H9 (cell line): ENCODE measurements at regions not wholly inside any gene's neighbourhood (a gene's known extent, or its start where the extent isn't known, plus 50 kb on each side); places are given as distances from the start of the nearest gene placed in this dataset.
"Not testable (repeated sequence)": the region's sequence is repeated elsewhere in the genome, so short reads cannot be mapped to it uniquely, and the experiment has no call there.

Experiments used
- DNase-seq: peaks from one replicate; pipeline ENCODE4 v3.0.0-alpha.2; 2017
- H2AFZ ChIP-seq: one replicate; pipeline ENCODE4 v1.6.1; 2013; ENCODE audit warnings: mild to moderate bottlenecking, low read length, control low read depth, moderate library complexity
- H2AK5ac ChIP-seq: 2 replicates; pipeline ENCODE4 v1.6.1; 2013; ENCODE audit warnings: low read length, control low read depth, mixed read lengths; ENCODE audit not compliant: insufficient read length
- H2BK120ac ChIP-seq: one replicate; pipeline ENCODE4 v1.6.1; 2013; ENCODE audit warnings: low read depth, mild to moderate bottlenecking, low read length, control low read depth, inconsistent platforms; ENCODE audit not compliant: poor library complexity, severe bottlenecking
- H2BK12ac ChIP-seq: 2 replicates; pipeline ENCODE4 v1.6.1; 2013; ENCODE audit warnings: low read length, control low read depth, mixed read lengths, low read depth; ENCODE audit not compliant: insufficient read length
- H2BK15ac ChIP-seq: 2 replicates; pipeline ENCODE4 v1.6.1; 2013; ENCODE audit warnings: low read depth, low read length, control low read depth
- H2BK20ac ChIP-seq: one replicate; pipeline ENCODE4 v1.6.1; 2013; ENCODE audit warnings: low read depth, mild to moderate bottlenecking, low read length, control low read depth, inconsistent platforms; ENCODE audit not compliant: poor library complexity, severe bottlenecking
- H2BK5ac ChIP-seq: 2 replicates; pipeline ENCODE4 v1.6.1; 2013; ENCODE audit warnings: low read length, control low read depth, mixed read lengths; ENCODE audit not compliant: insufficient read length
- H3K14ac ChIP-seq: 2 replicates; pipeline ENCODE4 v1.6.1; 2013; ENCODE audit warnings: low read length, control low read depth; ENCODE audit not compliant: insufficient read depth
- H3K18ac ChIP-seq: 2 replicates; pipeline ENCODE4 v1.6.1; 2013; ENCODE audit warnings: low read depth, mild to moderate bottlenecking, mixed read lengths, low read length, control low read depth; ENCODE audit not compliant: insufficient read length
- H3K23ac ChIP-seq: 2 replicates; pipeline ENCODE4 v1.6.1; 2013; ENCODE audit warnings: low read length, control low read depth, mixed read lengths, low read depth; ENCODE audit not compliant: insufficient read length
- H3K23me2 ChIP-seq: 2 replicates; pipeline ENCODE4 v1.6.1; 2013; ENCODE audit warnings: low read depth, mild to moderate bottlenecking, mixed read lengths, low read length, control low read depth; ENCODE audit not compliant: insufficient read length, poor library complexity, severe bottlenecking
- H3K27ac ChIP-seq: 2 replicates; pipeline ENCODE4 v1.5.1; 2013; ENCODE audit warnings: low read length, control low read depth, mixed read lengths, low read depth; ENCODE audit not compliant: insufficient read length
- H3K27me3 ChIP-seq: 2 replicates; pipeline ENCODE4 v1.6.1; 2013; ENCODE audit warnings: low read length, control low read depth, inconsistent platforms; ENCODE audit not compliant: insufficient read depth
- H3K4ac ChIP-seq: 2 replicates; pipeline ENCODE4 v1.6.1; 2013; ENCODE audit warnings: low read depth, mild to moderate bottlenecking, control low read depth, inconsistent platforms, low read length, moderate library complexity
- H3K4me1 ChIP-seq: 2 replicates; pipeline ENCODE4 v1.6.1; 2013; ENCODE audit warnings: low read length, control low read depth, inconsistent platforms; ENCODE audit not compliant: insufficient read depth
- H3K4me2 ChIP-seq: 2 replicates; pipeline ENCODE4 v1.6.1; 2013; ENCODE audit warnings: low read length, control low read depth, mixed read lengths; ENCODE audit not compliant: insufficient read length, insufficient read depth
- H3K56ac ChIP-seq: 2 replicates; pipeline ENCODE4 v1.6.1; 2013; ENCODE audit warnings: low read depth, mild to moderate bottlenecking, mixed read lengths, low read length, control low read depth; ENCODE audit not compliant: insufficient read length
- H3K79me1 ChIP-seq: 2 replicates; pipeline ENCODE4 v1.6.1; 2013; ENCODE audit warnings: low read depth, mild to moderate bottlenecking, moderate library complexity, low read length, control low read depth, inconsistent platforms; ENCODE audit not compliant: insufficient read depth, poor library complexity, severe bottlenecking
- H3K79me2 ChIP-seq: 2 replicates; pipeline ENCODE4 v1.6.1; 2013; ENCODE audit warnings: low read length, control low read depth, inconsistent platforms; ENCODE audit not compliant: insufficient read depth
- H3K9ac ChIP-seq: 2 replicates; pipeline ENCODE4 v1.6.1; 2013; ENCODE audit warnings: low read length, control low read depth, mixed read lengths; ENCODE audit not compliant: insufficient read length; ENCODE audit errors: extremely low read depth
- H3K9me3 ChIP-seq: one replicate; pipeline ENCODE4 v1.6.1; 2013; ENCODE audit warnings: low read depth, low read length, inconsistent platforms; ENCODE audit not compliant: control insufficient read depth
- H3T11ph ChIP-seq: one replicate; pipeline ENCODE4 v1.6.1; 2013; ENCODE audit warnings: mild to moderate bottlenecking, low read length, control low read depth, inconsistent platforms
- H4K20me1 ChIP-seq: one replicate; pipeline ENCODE4 v1.6.1; 2013; ENCODE audit not compliant: control insufficient read depth, insufficient read length, insufficient read depth
- H4K5ac ChIP-seq: 2 replicates; pipeline ENCODE4 v1.6.1; 2013; ENCODE audit warnings: low read depth, mild to moderate bottlenecking, mixed read lengths, low read length, control low read depth; ENCODE audit not compliant: insufficient read length
- H4K8ac ChIP-seq: replicated peaks from 2 replicates; pipeline ENCODE4 v1.6.1; 2013; ENCODE audit warnings: low read length, control low read depth, mixed read lengths, low read depth; ENCODE audit not compliant: insufficient read length
- H4K91ac ChIP-seq: 2 replicates; pipeline ENCODE4 v1.6.1; 2013; ENCODE audit warnings: low read depth, mild to moderate bottlenecking, moderate library complexity, mixed read lengths, low read length, control low read depth; ENCODE audit not compliant: insufficient read length
- H3K27ac Mint-ChIP-seq, 3 experiments: 2 replicates in 2 of 3; 3 replicates in 1 of 3; pipeline ENCODE4 v1.8.0; 2020 to 2021; ENCODE audit warnings: mixed read lengths in 3 of 3, mild to moderate bottlenecking in 1 of 3, moderate library complexity in 1 of 3
- H3K27me3 Mint-ChIP-seq: 2 replicates; pipeline ENCODE4 v1.8.0; 2021; ENCODE audit warnings: low read depth, mild to moderate bottlenecking, moderate library complexity, mixed read lengths
- H3K36me3 Mint-ChIP-seq, 3 experiments: 2 replicates in 2 of 3; 3 replicates in 1 of 3; pipeline ENCODE4 v1.8.0; 2020 to 2021; ENCODE audit warnings: low read depth in 3 of 3, mixed read lengths in 3 of 3; ENCODE audit not compliant: insufficient read depth in 1 of 3
- H3K4me1 Mint-ChIP-seq, 2 experiments: 2 replicates each; pipeline ENCODE4 v1.8.0; 2020; ENCODE audit warnings: mixed read lengths in 2 of 2
- H3K4me3 Mint-ChIP-seq, 2 experiments: 2 replicates in 1 of 2; 3 replicates in 1 of 2; pipeline ENCODE4 v1.8.0; 2020 to 2021; ENCODE audit warnings: mild to moderate bottlenecking in 2 of 2, mixed read lengths in 2 of 2, moderate library complexity in 1 of 2
- H3K9me3 Mint-ChIP-seq, 2 experiments: 2 replicates in 1 of 2; 3 replicates in 1 of 2; pipeline ENCODE4 v1.8.0; 2020; ENCODE audit warnings: mild to moderate bottlenecking in 2 of 2, mixed read lengths in 2 of 2, moderate library complexity in 1 of 2
- WGBS: extraction: QIAGEN DNeasy Blood & Tissue Kit; methylation state at CpG from one replicate; pipeline ENCODE4 v1.1.7; 2013; ENCODE audit warnings: missing lambda C conversion rate, low lambda C conversion rate, mixed read lengths; ENCODE audit not compliant: insufficient read length; ENCODE audit errors: extremely low coverage; 5-methylcytosine and 5-hydroxymethylcytosine counted together

DNA sequence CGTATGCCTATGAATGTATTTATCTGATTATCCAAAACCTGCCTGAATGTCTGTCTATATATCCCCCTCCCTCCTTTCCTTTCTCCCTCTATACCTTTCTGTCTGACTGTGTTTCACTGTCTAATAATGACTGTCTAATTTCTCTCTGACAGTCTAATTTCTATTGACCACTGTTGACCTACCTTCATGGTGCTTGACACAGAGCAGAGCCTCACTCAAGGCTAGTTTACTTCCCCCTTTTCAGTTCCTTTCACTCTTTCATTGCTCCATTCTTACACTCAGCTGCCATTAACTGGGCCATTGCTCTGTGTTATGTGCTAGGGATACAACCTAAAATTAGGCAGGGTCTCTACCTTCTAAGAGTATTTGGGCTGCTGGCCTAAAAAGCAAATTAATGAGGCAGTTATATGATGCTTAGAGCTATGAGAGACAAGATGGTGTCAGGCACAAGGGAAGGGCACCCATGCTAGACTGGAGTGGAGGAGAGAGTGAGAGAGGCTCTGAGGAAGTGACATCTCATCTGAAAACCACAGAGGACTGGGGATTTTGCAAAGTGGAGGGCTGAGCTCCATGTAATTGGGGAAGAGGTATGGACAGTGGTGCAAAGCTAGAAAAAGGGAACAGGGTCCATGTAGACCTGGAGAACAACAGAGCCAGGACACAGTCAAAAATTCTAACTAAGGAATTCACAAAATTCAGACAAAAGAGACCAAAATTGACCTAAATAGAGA is 348.6 kb upstream of the CHRNA7 start:
- not testable (repeated sequence) for H3K4ac ChIP-seq, H3K23ac ChIP-seq, H3K4me2 ChIP-seq, DNase-seq, H4K5ac ChIP-seq, H3K56ac ChIP-seq, H2AK5ac ChIP-seq, H2BK12ac ChIP-seq, H2BK20ac ChIP-seq, H2BK15ac ChIP-seq, H4K91ac ChIP-seq, H3K79me1 ChIP-seq, H2BK5ac ChIP-seq, H3K23me2 ChIP-seq, H3K4me1 Mint-ChIP-seq, H3K79me2 ChIP-seq, H4K8ac ChIP-seq, H3K4me1 ChIP-seq, H3K27me3 Mint-ChIP-seq, H3K27ac ChIP-seq, H3K27ac Mint-ChIP-seq, H3K18ac ChIP-seq, H3K14ac ChIP-seq, H3K9ac ChIP-seq, H2BK120ac ChIP-seq, H4K20me1 ChIP-seq, H2AFZ ChIP-seq, H3T11ph ChIP-seq, H3K4me3 Mint-ChIP-seq, H3K9me3 ChIP-seq, H3K27me3 ChIP-seq
- Mint-ChIP-seq H3K9me3 (peaks cover 4 to 12% of the 10 kb centered on the region in 2 experiments; a peak in 4 of 5 replicates), H3K36me3 (peaks cover 0 to 11% (median 8%) of the 10 kb centered on the region in 3 experiments; a peak in 4 of 7 replicates)
- no CpG with 5 or more reads among the region's 1 CpG for WGBS

DNA sequence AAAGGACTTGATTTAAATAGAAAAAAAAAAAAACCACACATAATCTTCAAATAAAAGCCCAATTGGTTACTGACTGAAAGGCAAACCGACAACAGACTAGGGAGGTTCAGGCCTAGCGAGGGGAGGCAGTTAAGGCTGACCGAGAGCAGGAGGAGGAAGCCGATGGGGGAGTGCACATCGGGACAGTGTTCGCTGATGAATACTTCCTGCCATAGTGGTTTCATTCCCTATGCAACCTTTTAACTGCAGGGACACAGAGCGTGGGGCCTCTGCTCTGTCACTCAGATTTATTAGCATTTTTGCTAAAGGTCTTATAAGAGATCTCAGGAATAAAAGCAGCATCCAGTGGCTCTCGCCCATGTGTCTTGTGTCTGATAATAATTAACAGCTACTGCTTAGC is 343.2 kb upstream of the CHRNA7 start:
- H2BK12ac ChIP-seq, H3T11ph ChIP-seq, H3K4me1 ChIP-seq, H2AFZ ChIP-seq, H3K79me1 ChIP-seq, DNase-seq, H3K79me2 ChIP-seq, H3K27me3 ChIP-seq, H4K8ac ChIP-seq, H4K91ac ChIP-seq, H3K4me2 ChIP-seq, H4K5ac ChIP-seq, H3K18ac ChIP-seq, H3K23me2 ChIP-seq, H2BK15ac ChIP-seq, H3K36me3 Mint-ChIP-seq, H4K20me1 ChIP-seq, H3K27me3 Mint-ChIP-seq, H2BK120ac ChIP-seq, H3K56ac ChIP-seq, H3K9me3 Mint-ChIP-seq, H3K9me3 ChIP-seq, H3K27ac ChIP-seq, H2BK5ac ChIP-seq, H3K4me3 Mint-ChIP-seq, H3K4me1 Mint-ChIP-seq, H3K4ac ChIP-seq, H3K23ac ChIP-seq, H2AK5ac ChIP-seq, H3K14ac ChIP-seq, H3K27ac Mint-ChIP-seq, H3K9ac ChIP-seq, H2BK20ac ChIP-seq: not testable (repeated sequence)
- WGBS = no CpG with 5 or more reads among the region's 8 CpGs
